ENCODE measurements at regions not wholly inside any gene's neighbourhood (a gene's known extent, or its start where the extent isn't known, plus 50 kb on each side); places are given as distances from the start of the nearest gene placed in this dataset.

DNA sequence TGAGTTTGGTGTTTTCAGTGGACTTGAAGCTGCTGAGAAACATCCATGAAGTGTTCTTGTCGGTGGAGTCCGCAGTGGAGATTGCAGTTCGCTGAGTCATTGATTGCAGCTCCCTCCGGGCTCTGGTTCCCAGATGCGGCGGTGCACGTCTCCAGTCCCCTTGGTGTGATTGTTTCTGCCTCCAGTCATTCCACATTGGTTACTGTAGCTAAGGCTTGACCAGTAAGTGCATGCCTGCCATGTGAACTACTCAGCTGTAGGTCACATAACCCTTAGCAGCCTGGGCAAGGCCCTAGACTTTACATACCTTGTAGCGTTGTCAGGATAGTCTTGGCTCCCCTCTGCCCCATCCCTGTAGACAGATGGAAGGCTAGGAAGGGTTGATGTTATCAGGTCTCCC, 53.8 kb upstream of the CLCN4 start:
- H3K27me3 ChIP-seq (ENCODE audit: control insufficient read depth, insufficient read depth, low read length) = no peaks in the 10 kb centered on the region
- H3K4me3 ChIP-seq (ENCODE audit: low read depth, low read length) = no peak overlapping the region
- no peak for FAIRE-seq
- peaks cover 3% of the 10 kb centered on the region for H3K36me3 ChIP-seq (ENCODE audit: control insufficient read depth, insufficient read depth, low read length)
- no peak for DNase-seq (ENCODE audit: low read depth)
- no peak for TF ChIP-seq CTCF (IDR thresholded peaks at IDR 0.05; ENCODE audit: insufficient read depth, low read length, severe bottlenecking)

- FAIRE-seq (no peak), DNase-seq (ENCODE audit: low read depth) (no peak)
- Histone ChIP-seq H3K4me3 (ENCODE audit: low read depth, low read length) (no peak overlapping the region), H3K27me3 (ENCODE audit: control insufficient read depth, insufficient read depth, low read length) (no peaks in the 10 kb centered on the region), H3K36me3 (ENCODE audit: control insufficient read depth, insufficient read depth, low read length) (peaks cover 2% of the 10 kb centered on the region)
- TF ChIP-seq CTCF (IDR thresholded peaks at IDR 0.05; ENCODE audit: insufficient read depth, low read length, severe bottlenecking) = no peak
Observed at GRCh38 chrX:10104958-10105658, 51.7 kb upstream of the CLCN4 start.

DNA sequence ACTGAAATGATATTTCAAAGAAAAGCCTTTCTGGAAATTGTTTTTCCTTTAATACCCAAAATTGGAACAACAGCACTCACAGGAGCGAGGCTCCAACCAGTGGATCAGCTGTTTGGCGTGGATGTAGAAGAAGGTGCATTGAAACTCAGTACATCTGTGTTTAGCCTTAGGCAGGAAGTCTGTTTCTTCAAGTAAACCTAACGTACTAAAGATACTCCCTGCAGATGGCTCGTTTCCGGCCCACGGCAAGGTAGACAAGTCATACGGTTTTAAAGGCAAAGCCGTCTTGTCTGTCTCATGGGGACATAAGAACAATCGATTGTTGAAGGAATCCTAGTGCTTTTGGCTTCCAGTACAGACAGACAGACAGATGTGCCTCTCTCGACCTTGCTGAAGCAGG, 50.0 kb upstream of the CLCN4 start:
- FAIRE-seq (no peak), DNase-seq (ENCODE audit: low read depth) (no peak)
- TF ChIP-seq CTCF (IDR thresholded peaks at IDR 0.05; ENCODE audit: insufficient read depth, low read length, severe bottlenecking) = no peak
- Histone ChIP-seq H3K4me3 (ENCODE audit: low read depth, low read length) (no peak overlapping the region), H3K27me3 (ENCODE audit: control insufficient read depth, insufficient read depth, low read length) (no peaks in the 10 kb centered on the region), H3K36me3 (ENCODE audit: control insufficient read depth, insufficient read depth, low read length) (peaks cover 2% of the 10 kb centered on the region)

Data from bronchial epithelial cell (primary cell).